GM18868 (cell line): ENCODE measurements at regions not wholly inside any gene's neighbourhood (a gene's known extent, or its start where the extent isn't known, plus 50 kb on each side); places are given as distances from the start of the nearest gene placed in this dataset.
A peak's percentile ranks its signal among the peaks of the same experiment; 100 is the strongest.

Source experiments
- ATAC-seq: cut with Tn5 transposase; IDR thresholded peaks from one replicate; pipeline ENCODE4 v1.9.1; 2021; ENCODE audit warnings: mild to moderate bottlenecking, moderate library complexity; ENCODE audit not compliant: unreplicated experiment

GRCh38 chr6:156652231-156652750 lies 124.9 kb upstream of the ARID1B start:
- ATAC-seq, result peak; percentile 55

GRCh38 chr6:156651486-156651885 lies 125.7 kb upstream of the ARID1B start:
- no peak for ATAC-seq

- ATAC-seq, result no peak
Observed at GRCh38 chr6:156650896-156651390, 126.2 kb upstream of the ARID1B start.

- no peak for ATAC-seq
Observed at GRCh38 chr6:156648616-156649015, 128.6 kb upstream of the ARID1B start.

GRCh38 chr6:156647991-156648390 lies 129.2 kb upstream of the ARID1B start:
- ATAC-seq, result no peak

- ATAC-seq, result no peak
Observed at GRCh38 chr6:156647140-156647784, 129.9 kb upstream of the ARID1B start.

- no peak for ATAC-seq
Observed at GRCh38 chr6:156646496-156646895, 130.7 kb upstream of the ARID1B start.

GRCh38 chr6:156645097-156645496 lies 132.1 kb upstream of the ARID1B start:
- no peak for ATAC-seq

GRCh38 chr6:156639009-156639721 lies 138.0 kb upstream of the ARID1B start:
- no peak for ATAC-seq

- ATAC-seq, result no peak
Observed at GRCh38 chr6:156638581-156638980, 138.6 kb upstream of the ARID1B start.

- no peak for ATAC-seq
Observed at GRCh38 chr6:156634951-156635371, 142.2 kb upstream of the ARID1B start.

- no peak for ATAC-seq
Observed at GRCh38 chr6:156634048-156634447, 143.1 kb upstream of the ARID1B start.

GRCh38 chr6:156633291-156633690 lies 143.9 kb upstream of the ARID1B start:
- no peak for ATAC-seq

GRCh38 chr6:156630613-156631302 lies 146.4 kb upstream of the ARID1B start:
- no peak for ATAC-seq

GRCh38 chr6:156628805-156629204 lies 148.4 kb upstream of the ARID1B start:
- no peak for ATAC-seq

- no peak for ATAC-seq
Observed at GRCh38 chr6:156627524-156627923, 149.7 kb upstream of the ARID1B start.

GRCh38 chr6:156622185-156622584 lies 155.0 kb upstream of the ARID1B start:
- no peak for ATAC-seq

GRCh38 chr6:156620331-156620730 lies 156.8 kb upstream of the ARID1B start:
- no peak for ATAC-seq

- no peak for ATAC-seq
Observed at GRCh38 chr6:156618600-156619205, 158.5 kb upstream of the ARID1B start.

- no peak for ATAC-seq
Observed at GRCh38 chr6:156617941-156618340, 159.2 kb upstream of the ARID1B start.

- no peak for ATAC-seq
Observed at GRCh38 chr6:156617376-156617775, 159.8 kb upstream of the ARID1B start.
